ENCODE measurements at regions not wholly inside any gene's neighbourhood (a gene's known extent, or its start where the extent isn't known, plus 50 kb on each side); places are given as distances from the start of the nearest gene placed in this dataset.

DNA sequence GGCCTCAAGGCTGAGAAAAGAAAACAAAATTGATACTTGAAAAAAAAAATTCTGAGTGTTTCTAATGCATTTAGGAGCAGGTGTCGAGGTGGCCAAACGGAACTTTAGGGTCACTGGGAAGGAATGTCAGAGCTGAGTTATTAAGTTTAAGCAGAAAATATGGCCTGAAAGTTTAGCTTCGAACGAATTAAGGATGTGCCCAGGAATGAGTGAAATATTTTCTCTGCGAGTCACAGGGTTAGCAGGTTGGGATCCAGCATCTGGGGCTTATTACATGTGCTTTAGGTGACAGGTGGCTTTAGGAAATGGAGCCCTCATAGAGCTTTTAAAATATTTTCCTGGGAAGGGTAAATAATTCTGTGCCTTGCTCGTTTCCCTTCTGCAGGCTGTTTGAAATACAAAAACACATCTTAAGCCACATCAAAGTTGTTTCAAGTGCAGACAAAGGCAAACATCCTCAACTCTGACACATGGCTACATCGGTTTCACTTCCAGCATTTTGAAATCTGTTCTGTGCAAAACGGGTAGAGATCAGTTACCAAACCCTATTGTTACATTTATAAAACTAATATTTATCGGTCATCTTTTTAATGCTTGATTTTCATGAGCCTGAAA, 143.1 kb upstream of the ARRDC4 start:
- DNase-seq (ENCODE audit: low read depth), result no peak
- H3K4me3 ChIP-seq (ENCODE audit: low read depth, low read length), result no peak overlapping the region

DNA sequence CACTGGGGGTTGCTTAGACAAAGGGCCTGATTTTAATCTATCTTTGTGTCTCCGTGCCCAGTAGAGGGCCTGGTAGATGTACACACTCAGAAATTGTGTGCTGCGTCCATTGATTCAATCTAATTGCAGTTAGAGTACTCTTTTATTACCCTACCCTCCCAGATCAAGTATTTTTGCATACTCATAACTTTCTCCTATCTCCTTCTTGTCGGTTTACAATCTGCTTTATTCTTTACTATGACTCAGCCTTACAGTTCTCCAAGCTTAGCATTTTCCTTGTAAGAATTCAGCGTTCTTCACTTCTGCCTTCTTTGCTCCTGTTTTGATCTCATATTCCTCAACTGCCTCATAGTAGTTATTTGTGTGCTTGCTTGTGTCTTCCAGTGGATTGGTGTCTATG, 124.5 kb upstream of the ARRDC4 start:
- H3K4me3 ChIP-seq (ENCODE audit: low read depth, low read length), result no peak overlapping the region
- DNase-seq (ENCODE audit: low read depth), result no peak

DNA sequence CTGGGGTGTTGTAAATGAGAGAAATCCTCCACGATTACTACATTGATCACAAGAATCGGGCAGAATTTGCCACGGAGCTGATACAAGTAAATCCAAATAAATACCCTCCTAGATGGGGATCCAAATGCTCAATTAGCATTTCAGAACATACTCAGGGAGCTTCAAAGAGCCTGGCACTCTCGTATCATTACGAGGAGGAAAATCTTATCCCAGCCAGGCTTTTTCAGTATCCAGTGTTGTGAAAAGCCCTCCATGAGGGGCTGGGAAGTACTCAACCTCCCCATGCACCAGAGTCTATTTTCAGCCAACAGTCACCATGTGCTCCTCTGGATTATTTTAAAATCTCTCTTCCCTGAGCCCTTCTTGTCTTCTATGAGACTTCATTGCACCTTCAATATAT, 122.6 kb upstream of the ARRDC4 start:
- no peak overlapping the region for H3K4me3 ChIP-seq (ENCODE audit: low read depth, low read length)
- DNase-seq (ENCODE audit: low read depth), result no peak

DNA sequence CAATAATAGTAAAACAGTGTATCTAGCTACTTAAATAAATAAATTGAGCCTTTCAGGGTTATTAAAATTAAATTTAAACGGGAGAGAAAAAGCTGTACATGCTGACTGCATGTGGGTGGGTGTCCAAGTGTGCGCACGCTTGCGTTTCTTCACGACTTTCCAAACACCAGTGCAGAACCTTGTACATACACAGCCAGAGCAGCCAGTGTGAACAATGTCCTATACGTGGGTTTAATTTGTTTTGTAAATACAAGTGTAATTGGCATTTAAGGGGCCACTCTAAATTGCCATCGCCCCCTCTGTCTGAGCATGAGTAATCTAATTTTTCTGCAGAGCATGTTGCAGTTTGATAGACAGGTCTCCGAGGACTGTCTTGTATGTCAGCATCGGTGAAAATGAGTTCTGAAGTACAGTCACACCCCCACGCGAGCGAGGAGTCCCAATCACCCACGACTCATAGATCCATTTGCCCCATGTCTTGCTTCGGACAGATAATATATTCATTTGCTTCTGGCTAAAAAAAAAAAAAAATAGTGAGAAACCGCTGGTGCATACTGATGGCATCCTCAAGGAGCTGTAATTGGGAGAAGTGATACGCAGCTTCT, 121.8 kb upstream of the ARRDC4 start:
- no peak for DNase-seq (ENCODE audit: low read depth)

DNA sequence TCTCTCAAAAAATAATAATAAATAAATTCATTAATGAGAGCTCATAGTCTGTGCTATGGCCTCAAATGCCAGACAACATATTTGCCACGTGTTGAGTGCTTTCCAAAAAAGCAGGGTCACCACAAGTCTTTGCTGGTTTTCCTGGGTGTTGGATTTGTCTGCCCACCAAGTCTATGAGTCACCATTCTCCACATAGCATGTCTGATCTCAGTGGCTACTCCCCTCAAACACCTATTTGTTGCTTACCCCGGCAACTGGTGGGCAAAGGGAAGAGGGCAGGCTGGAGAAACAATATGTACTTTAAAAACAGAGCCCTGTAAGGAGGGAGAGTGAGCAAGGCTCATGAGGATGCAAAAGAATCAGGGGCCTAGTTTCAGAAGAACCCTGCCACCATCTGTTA, 120.0 kb upstream of the ARRDC4 start:
- H3K4me3 ChIP-seq (ENCODE audit: low read depth, low read length), result no peak overlapping the region
- no peak for DNase-seq (ENCODE audit: low read depth)

More for the DNA sequence above, 121.8 kb upstream of the ARRDC4 start:
- H3K4me3 ChIP-seq (ENCODE audit: low read depth, low read length), result no peak overlapping the region

DNA sequence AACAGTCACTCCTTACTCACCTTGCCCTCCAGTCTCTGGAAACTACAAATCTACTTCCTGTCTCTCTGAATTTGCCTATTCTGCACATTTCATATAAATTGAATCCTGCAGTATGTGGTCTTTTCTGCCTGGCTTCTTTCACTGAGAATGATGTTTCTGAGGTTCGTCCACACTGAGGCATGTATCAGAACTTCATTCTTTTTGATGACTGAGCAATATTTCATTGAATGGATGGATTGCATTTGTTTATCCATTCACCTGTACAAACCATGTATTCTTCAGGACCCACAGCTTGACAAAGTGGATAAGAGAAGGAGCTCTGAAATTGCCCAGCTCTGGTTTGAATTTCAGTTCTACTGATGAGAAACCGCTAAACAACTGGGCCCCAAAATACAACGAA, 118.9 kb upstream of the ARRDC4 start:
- no peak for DNase-seq (ENCODE audit: low read depth)
- H3K4me3 ChIP-seq (ENCODE audit: low read depth, low read length), result no peak overlapping the region

DNA sequence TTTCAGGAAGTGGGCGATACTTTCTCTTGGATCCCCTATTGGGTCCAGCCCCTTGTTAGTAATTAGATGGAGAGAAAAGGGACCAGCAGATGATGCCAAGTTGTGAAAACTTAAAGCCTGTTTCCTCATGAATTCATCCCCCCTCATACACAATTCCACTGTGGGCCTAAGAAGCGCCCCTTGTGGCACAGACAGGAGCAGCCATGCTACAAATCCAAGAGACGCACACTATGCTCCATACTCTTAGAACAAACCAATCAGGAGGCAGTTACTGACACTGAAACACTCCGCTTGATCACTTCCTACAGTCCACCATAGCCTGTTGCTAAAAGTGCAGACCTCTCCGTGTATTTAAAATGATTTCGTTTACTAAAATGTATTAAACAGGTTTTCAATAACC, 111.3 kb upstream of the ARRDC4 start:
- DNase-seq (ENCODE audit: low read depth), result no peak
- no peak overlapping the region for H3K4me3 ChIP-seq (ENCODE audit: low read depth, low read length)

DNA sequence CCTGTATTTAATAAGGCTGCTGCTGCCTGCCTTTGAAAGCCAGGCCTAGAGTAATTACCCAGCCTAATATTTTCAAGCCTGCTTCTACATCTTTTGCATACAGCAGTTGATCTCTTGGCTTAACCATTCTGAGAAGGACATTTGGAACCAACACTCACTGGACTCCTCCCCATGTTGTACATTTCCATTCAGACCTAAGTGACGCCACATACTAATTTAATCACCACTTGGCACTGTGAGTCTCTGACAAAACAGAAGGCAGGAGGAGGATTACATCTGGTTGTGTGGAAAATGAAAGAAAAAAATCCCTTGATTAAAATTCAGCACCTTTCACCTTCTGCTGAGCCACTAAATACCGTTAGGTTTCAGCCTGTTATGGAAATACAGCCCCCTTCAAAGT, 102.2 kb upstream of the ARRDC4 start:
- no peak for DNase-seq (ENCODE audit: low read depth)

DNA sequence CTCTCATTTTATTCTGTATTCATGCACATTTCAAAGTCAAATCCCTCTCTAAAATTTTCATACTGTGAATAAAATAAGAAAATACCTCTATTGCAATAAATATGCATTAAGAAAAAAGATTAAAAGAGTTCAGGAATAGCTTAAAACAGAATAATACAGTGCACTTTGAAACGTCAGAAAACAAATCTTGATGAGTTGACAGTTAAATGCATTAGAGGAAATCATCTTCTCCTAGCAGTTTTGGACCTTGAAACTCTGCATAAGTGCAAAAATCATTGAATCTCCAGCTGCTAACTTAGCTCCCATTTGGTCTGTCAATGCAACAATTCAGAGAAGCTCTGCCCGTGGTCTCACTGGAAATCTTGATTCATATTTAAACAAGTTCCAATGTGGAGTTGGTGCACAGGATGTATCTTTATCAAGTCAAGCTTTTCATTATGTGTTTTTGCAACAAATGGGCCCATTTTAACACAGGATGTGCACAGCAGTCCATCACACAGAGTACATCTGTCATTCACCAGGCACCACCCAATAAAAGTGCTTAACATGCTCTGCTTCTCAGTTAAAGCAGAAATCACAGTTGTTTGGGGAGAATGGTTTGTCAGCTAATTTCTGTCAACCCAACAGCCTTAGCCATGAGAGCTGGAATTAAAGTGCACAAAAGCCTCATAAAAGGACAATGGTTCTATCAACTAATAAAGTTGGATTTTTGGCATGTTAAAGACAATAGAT, 98.8 kb upstream of the ARRDC4 start:
- no peak for DNase-seq (ENCODE audit: low read depth)
- no peak overlapping the region for H3K4me3 ChIP-seq (ENCODE audit: low read depth, low read length)

More for the DNA sequence above, 102.2 kb upstream of the ARRDC4 start:
- H3K4me3 ChIP-seq (ENCODE audit: low read depth, low read length), result no peak overlapping the region

DNA sequence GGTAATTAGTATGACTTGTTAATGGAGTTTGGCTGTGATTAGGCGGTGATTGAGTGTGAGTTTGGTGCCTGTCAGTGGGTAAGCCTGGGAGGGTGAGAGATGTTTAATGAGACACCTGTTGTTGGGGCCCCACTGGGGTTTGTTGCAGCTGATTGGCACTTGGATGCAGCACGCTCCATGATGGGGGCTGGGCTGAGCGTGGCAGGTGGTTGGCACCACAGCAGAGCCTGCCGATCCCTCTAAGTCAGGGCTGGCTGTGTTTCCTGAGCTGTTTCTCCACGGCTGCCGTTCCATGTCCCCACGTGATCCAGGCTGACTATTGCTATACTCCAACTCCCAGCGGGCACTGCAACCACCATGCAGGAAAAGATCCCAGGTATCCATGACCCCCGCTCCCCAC, 93.5 kb upstream of the ARRDC4 start:
- DNase-seq (ENCODE audit: low read depth), result no peak
- no peak overlapping the region for H3K4me3 ChIP-seq (ENCODE audit: low read depth, low read length)

DNA sequence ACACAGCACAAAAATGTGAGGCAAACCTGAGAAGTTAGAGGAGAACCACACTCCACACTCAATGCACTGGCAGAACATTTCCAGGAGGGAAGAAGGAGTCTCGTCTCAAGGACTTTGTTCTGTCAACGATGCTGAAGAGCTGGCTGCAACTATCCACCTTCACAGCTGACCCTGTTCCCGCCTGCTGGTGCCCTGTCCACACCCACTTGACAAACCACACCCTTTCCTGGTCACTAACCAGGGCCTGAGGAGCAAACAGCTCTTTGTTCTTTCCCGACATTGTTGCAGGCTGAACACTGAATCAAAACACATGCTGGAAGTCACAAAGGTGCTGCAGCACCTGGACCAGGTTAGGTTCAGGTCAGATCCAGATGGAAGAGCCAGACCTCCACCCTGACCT, 92.6 kb upstream of the ARRDC4 start:
- H3K4me3 ChIP-seq (ENCODE audit: low read depth, low read length), result no peak overlapping the region
- no peak for DNase-seq (ENCODE audit: low read depth)

DNA sequence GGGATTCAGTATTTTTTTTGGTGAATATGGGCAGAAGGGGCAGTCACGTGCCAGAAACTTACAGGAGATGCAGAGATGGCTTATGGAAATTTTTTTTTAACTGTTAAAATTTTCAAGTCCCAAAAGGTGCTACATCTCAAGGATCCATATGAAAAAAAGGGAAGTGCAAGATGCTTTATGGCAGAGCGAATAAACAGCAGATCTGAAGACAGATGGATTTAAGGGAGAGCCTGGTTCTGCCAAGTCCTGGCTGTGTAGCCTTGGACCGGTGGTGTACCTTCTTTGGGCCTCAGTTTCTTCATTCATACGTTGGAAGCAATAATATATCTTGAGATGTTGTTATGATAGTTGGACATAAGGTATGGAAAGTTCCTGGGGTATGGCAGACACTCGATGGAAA, 91.5 kb upstream of the ARRDC4 start:
- no peak for DNase-seq (ENCODE audit: low read depth)

DNA sequence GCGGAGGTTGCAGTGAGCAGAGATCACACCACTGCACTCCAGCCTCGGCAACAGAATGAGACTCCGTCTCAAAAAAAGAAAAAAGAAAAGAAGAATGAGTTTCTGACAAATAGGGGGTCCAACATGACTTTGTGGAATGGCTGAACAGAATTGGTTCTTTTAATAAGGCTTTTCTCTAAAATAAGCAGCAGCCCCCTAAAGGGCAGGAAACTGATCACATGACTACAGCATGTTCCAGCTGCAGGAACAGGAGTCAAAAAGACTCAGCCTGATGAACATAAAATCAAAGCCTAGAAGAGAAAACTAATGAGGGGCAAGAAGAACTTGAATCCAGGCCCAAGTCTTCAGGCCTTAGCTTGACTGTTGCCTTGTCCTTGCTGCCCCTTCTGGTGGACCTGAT, 89.7 kb upstream of the ARRDC4 start:
- H3K4me3 ChIP-seq (ENCODE audit: low read depth, low read length), result no peak overlapping the region
- no peak for DNase-seq (ENCODE audit: low read depth)

More for the DNA sequence above, 91.5 kb upstream of the ARRDC4 start:
- H3K4me3 ChIP-seq (ENCODE audit: low read depth, low read length), result no peak overlapping the region

DNA sequence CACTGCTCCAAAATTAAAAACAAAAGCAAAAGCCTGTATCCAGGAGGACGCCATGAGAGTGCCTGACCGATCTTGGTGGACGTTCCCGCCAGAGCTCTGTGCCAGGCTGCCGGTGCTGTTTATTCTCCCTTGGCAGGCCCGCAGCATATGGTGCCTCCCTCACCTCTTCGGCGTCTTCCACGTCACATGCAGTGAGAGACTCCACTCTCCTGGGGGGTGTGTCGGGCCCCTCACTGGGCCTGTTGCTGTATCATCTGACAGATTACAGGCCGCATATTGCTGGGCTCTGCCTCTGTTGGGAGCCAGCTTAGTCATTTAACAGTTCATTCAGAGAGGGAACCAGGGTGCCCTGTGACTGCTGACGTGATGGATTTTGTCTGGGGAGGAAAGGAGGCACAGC, 86.4 kb upstream of the ARRDC4 start:
- DNase-seq (ENCODE audit: low read depth), result no peak

DNA sequence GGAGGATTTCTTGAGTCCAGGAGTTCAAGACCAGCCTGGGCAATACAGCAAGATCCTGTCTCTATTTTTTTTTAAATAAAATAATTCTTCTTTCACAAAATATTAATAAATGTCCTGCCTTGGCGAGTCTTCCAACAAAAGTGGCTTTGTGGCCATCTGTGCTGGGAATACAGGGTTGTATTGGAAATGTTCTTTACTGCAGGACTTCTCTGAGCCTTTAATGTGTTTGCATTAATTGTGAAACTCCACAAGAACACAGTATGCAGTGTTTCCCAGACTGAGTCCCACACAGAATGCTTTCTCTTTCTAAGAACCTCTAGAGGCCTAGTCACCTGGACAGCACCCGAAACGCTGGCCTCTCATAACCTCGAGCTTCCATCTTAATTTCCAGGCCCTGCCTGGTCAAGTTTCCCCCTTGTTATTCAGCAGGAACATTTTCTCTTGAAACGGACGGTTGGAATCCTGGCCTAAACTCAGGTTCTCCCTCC, 85.4 kb upstream of the ARRDC4 start:
- DNase-seq (ENCODE audit: low read depth), result no peak
- no peak overlapping the region for H3K4me3 ChIP-seq (ENCODE audit: low read depth, low read length)

More for the DNA sequence above, 86.4 kb upstream of the ARRDC4 start:
- H3K4me3 ChIP-seq (ENCODE audit: low read depth, low read length), result no peak overlapping the region

DNA sequence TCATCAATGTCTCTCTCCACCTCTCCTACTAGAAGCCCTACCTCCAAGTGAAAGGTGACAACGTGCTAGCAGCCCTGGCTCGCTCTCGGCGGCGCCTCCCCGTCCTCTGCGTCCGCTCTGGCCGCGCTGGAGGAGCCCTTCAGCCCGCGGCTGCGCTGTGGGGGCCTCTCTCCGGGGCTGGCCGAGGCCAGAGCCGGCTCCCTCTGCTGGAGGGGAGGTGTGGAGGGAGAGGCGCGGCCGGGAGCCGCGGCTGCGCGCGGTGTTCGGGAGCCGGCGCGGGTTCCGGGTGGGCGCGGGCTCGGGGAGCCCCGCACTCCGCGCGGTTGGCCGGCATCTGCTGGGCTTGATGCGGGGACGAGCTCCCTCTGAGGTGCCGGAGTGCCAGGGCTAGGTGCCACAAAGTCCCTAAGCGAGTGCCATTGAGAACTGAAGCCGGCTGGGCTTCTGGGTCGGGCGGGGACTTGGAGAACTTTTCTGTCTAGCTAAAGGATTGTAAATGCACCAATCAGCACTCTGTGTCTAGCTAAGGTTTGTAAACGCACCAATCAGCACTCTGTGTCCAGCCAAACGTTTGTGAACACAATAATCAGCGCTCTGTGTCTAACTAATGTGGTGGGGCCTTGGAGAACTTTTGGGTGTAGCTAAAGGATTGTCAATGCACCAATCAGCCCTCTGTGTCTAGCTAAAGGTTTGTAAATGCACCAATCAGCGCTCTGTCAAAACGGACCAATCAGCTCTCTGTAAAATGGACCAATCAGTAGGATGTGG, 84.8 kb upstream of the ARRDC4 start:
- H3K4me3 ChIP-seq (ENCODE audit: low read depth, low read length), result no peak overlapping the region
- no peak for DNase-seq (ENCODE audit: low read depth)

DNA sequence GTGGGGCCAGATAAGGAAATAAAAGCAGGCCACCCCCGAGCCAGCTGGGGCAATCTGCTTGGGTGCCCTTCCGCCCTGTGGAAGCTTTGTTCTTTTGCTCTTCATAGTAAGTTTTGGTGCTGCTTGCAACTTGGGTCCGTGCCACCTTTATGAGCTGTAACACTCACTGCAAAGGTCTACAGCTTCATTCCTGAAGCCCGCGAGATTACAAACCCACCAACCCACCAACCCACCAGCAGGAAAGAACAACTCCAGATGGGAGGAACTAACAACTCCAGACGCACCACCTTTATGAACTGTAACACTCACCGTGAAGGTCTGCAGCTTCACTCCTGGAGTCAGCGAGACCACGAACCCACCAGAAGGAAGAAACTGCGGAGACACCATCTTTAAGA, 84.2 kb upstream of the ARRDC4 start:
- no peak for DNase-seq (ENCODE audit: low read depth)

DNA sequence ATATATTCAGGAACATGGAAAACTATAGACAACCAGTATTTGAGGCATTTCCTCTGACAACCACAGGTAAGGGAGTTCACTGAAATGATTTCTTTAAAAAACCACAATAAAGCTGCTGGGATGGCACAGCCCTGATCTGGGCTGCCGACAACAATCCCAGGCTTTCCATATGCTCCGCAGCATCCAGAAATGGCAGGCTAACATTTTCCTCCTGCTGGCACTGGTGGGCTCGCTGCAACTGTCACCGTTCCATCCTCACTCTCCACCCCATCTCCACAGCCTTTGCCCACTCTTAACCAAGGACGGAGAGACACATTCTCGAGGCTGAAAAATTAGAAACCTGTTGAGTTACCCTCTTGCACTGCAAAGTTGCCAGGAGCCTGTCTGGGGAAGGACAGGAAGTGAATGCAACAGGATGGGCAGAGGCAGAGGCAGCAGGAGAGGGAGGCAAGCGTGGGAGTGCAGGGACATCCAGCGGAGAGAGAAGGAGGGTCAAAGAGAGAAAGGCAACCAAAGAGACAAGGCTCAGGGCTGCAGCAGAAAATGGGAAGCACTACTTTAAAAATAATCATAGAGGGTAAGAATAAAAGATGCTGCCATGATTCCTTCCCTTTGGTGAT, 79.0 kb upstream of the ARRDC4 start:
- H3K4me3 ChIP-seq (ENCODE audit: low read depth, low read length), result no peak overlapping the region
- DNase-seq (ENCODE audit: low read depth), result no peak

More for the DNA sequence above, 84.2 kb upstream of the ARRDC4 start:
- H3K4me3 ChIP-seq (ENCODE audit: low read depth, low read length), result no peak overlapping the region

DNA sequence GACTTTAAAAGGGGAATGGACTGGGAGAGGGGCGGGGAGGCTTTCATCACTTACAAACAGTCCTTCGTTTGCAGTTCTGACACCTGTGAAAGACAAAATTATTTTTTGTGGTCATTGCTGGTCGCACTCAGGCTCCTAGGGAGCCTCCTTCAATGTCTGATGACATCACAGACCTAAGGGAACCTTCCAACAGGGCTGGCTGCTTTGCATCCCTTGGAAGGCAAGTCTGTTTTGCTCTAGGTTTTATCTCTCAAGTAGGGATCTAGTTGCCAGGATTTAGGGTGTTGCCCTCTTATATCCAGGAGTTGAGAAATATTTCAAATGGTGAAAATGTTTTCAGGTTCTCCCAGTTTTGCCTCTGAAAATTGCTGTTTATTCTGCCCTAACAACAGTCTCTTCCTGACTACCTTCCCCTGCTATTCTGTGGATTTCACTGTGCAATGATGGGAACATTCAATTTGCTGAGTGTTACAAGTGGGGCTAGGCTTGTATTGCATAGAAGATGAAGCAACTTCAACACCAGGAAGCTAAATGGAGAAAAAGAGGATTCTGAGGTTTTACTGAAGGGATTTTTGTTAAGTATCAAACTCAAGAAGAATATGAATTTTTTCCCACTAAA, 75.9 kb upstream of the ARRDC4 start:
- DNase-seq (ENCODE audit: low read depth), result no peak
- H3K4me3 ChIP-seq (ENCODE audit: low read depth, low read length), result no peak overlapping the region

Data from skeletal muscle cell (primary cell).